Breast epithelium (tissue), 4 donors: ENCODE measurements at regions not wholly inside any gene's neighbourhood (a gene's known extent, or its start where the extent isn't known, plus 50 kb on each side); places are given as distances from the start of the nearest gene placed in this dataset.

Experiments
- DNase-seq, 2 donors: peaks; one replicate each; pipeline ENCODE4 v3.0.0-alpha.2; 2019; ENCODE audit warnings: low spot score in 2 of 2
- H3K27ac ChIP-seq, 2 donors: fragments of 200-600 bp; sonication (generic) in 1 of 2; one replicate each; pipeline ENCODE4 v1.5.1; 2016 to 2019; ENCODE audit warnings: mild to moderate bottlenecking in 1 of 2
- H3K27me3 ChIP-seq, 2 donors: fragments of 200-600 bp; sonication (generic) in 1 of 2; one replicate each; pipeline versions ENCODE4 v1.5.1 to v1.6.0; 2017 to 2019; ENCODE audit warnings: control low read depth in 1 of 2, mild to moderate bottlenecking in 1 of 2
- H3K36me3 ChIP-seq: fragments of 200-600 bp; one replicate; pipeline ENCODE4 v1.5.1; 2019
- H3K4me1 ChIP-seq, 2 donors: fragments of 200-600 bp; sonication (generic); one replicate each; pipeline ENCODE4 v1.5.1; 2016 to 2019; ENCODE audit warnings: control low read depth in 1 of 2
- H3K4me3 ChIP-seq, 3 donors: fragments of 200-600 bp; sonication (generic); 1 replicate in 2 of 3; 2 replicates in 1 of 3; pipeline ENCODE4 v1.5.1; 2016 to 2019; ENCODE audit warnings: mild to moderate bottlenecking in 3 of 3, moderate library complexity in 2 of 3
- H3K9me3 ChIP-seq, 2 donors: fragments of 200-600 bp; sonication (generic) in 1 of 2; one replicate each; pipeline ENCODE4 v1.5.1; 2016 to 2019; ENCODE audit warnings: control low read depth in 1 of 2
- POLR2A ChIP-seq: fragments of 450-650 bp; IDR thresholded peaks from one replicate; pipeline ENCODE4 v1.6.1; 2016; ENCODE audit warnings: antibody characterized with exemption, mild to moderate bottlenecking, moderate library complexity
- POLR2AphosphoS5 ChIP-seq, 3 donors: sonication (generic); formaldehyde crosslinking; IDR thresholded peaks; one replicate each; pipeline ENCODE4 v1.6.1; 2017; ENCODE audit warnings: antibody characterized with exemption in 3 of 3
- intact Hi-C: fragments of 100-400 bp; cut with DNase I; formaldehyde crosslinking; loops from one replicate; pipeline ENCODE4 v1.15.1; 2023; ENCODE audit warnings: low total_unique reads
- TF ChIP-seq, protein P1 (sequence below), 3 donors: fragments of 450-650 bp; IDR thresholded peaks; one replicate each; pipeline ENCODE4 v1.5.1; 2016 to 2017; ENCODE audit warnings: antibody characterized with exemption in 3 of 3, mild to moderate bottlenecking in 3 of 3, moderate library complexity in 3 of 3

DNA sequence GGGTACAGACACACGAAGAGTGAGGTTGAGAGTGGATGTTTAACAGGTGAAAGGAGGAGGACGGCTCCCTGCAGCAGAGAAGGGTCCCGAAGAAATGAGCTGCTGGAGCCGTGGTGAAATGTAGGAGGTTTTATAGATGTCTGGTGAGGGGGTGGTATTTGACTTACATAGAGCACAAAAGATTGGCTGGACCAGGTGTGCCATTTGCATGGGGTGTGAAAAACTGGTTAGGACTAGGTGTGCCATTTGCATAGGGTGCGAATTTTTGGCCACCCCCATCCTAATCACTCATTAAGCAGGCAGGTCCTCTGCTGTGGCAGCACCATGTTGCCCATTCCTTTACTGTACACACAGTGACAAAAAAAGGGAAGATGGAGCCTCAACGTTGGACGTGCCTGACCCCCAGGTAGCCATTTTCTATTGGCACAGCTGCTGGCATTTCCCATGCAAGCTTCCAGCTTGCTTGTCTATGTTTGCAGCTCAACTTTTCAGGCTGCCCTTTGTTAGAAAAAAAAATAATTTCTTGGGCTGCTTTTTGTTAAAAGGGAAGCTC, 581.7 kb upstream of the B3GAT1 start:
- Histone ChIP-seq H3K4me1 (no peaks in the 10 kb centered on the region), H3K27ac (no peak overlapping the region), H3K9me3 (no peaks in the 10 kb centered on the region), H3K36me3 (no peaks in the 10 kb centered on the region), H3K27me3 (no peaks in the 10 kb centered on the region), H3K4me3 (no peak overlapping the region)
- intact Hi-C loops = no loop called here
- TF ChIP-seq POLR2AphosphoS5 (IDR thresholded peaks at IDR 0.05) (no peak), POLR2A (no peak)
- TF ChIP-seq, protein P1, sequence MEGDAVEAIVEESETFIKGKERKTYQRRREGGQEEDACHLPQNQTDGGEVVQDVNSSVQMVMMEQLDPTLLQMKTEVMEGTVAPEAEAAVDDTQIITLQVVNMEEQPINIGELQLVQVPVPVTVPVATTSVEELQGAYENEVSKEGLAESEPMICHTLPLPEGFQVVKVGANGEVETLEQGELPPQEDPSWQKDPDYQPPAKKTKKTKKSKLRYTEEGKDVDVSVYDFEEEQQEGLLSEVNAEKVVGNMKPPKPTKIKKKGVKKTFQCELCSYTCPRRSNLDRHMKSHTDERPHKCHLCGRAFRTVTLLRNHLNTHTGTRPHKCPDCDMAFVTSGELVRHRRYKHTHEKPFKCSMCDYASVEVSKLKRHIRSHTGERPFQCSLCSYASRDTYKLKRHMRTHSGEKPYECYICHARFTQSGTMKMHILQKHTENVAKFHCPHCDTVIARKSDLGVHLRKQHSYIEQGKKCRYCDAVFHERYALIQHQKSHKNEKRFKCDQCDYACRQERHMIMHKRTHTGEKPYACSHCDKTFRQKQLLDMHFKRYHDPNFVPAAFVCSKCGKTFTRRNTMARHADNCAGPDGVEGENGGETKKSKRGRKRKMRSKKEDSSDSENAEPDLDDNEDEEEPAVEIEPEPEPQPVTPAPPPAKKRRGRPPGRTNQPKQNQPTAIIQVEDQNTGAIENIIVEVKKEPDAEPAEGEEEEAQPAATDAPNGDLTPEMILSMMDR (IDR thresholded peaks at IDR 0.05) = no peak
- no peak for DNase-seq

DNA sequence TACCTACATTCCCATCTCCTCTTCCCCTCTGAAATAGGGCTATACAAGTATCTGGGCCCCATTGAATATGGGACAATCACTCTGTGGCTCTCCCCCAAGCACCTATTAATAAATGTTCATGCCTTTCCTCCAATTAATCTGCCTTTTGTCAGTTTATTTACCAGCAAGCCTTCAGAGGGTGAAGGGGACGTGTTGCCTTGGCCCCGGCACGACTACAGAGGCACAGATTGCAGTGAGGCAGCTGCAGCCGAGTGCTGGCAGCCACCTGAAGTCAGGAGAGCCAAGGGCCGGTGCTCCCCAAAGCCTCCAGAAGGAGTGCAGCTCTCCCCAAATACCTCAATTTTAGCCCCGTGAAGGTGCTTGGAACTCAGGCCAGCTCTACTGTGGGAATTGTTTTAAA, 580.9 kb upstream of the B3GAT1 start:
- no peak for DNase-seq
- Histone ChIP-seq H3K4me1 (no peaks in the 10 kb centered on the region), H3K9me3 (no peaks in the 10 kb centered on the region), H3K36me3 (no peaks in the 10 kb centered on the region), H3K27me3 (no peaks in the 10 kb centered on the region), H3K27ac (no peak overlapping the region), H3K4me3 (no peak overlapping the region)
- intact Hi-C loops = no loop called here
- TF ChIP-seq POLR2AphosphoS5 (IDR thresholded peaks at IDR 0.05) (no peak), POLR2A (no peak)
- TF ChIP-seq, protein P1 (IDR thresholded peaks at IDR 0.05) = no peak

- Histone ChIP-seq H3K27me3 (no peaks in the 10 kb centered on the region), H3K27ac (no peak overlapping the region), H3K9me3 (no peaks in the 10 kb centered on the region), H3K4me1 (no peaks in the 10 kb centered on the region), H3K4me3 (no peak overlapping the region), H3K36me3 (no peaks in the 10 kb centered on the region)
- DNase-seq = no peak
- intact Hi-C loops = no loop called here
- TF ChIP-seq POLR2A = no peak
- no peak for TF ChIP-seq POLR2AphosphoS5 (IDR thresholded peaks at IDR 0.05)
- TF ChIP-seq, protein P1 (IDR thresholded peaks at IDR 0.05) = no peak
Observed at GRCh38 chr11:134988495-134988894, 576.5 kb upstream of the B3GAT1 start.

GRCh38 chr11:134987822-134988221, 575.8 kb upstream of the B3GAT1 start:
- Histone ChIP-seq H3K4me1 (no peaks in the 10 kb centered on the region), H3K4me3 (no peak overlapping the region), H3K27me3 (no peaks in the 10 kb centered on the region), H3K9me3 (no peaks in the 10 kb centered on the region), H3K36me3 (no peaks in the 10 kb centered on the region), H3K27ac (no peak overlapping the region)
- intact Hi-C loops = no loop called here
- no peak for DNase-seq
- no peak for TF ChIP-seq POLR2AphosphoS5 (IDR thresholded peaks at IDR 0.05)
- TF ChIP-seq, protein P1 (IDR thresholded peaks at IDR 0.05) = no peak
- TF ChIP-seq POLR2A = no peak

DNA sequence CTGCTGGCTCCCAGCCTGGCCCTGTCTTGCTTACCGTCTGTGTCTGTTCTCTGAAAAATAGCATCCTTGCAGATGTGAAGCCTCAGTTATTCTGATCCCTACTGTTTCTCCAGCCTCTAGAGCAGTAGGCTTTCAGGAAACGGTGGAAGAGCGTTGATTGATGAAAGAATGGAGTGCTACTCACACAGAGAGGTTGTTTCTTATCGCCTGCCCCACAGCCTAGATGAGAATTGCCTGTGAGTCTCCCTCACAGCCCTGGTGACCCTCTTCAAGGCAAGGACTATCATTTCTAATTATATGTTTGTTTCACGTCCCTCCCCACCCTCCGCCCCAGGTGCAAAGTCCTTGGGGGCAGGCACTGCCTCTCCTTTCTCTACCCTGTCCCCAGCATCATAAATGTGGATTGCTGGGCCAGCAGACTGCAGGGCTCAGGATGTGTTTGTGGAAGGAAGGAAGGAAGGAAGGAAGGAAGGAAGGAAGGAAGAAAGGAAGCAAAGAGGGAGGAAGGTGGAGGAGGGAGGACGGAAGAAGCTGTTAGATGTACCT, 575.3 kb upstream of the B3GAT1 start:
- intact Hi-C loops = no loop called here
- no peak overlapping the region for H3K4me3 ChIP-seq
- H3K27me3 ChIP-seq = no peaks in the 10 kb centered on the region
- no peak overlapping the region for H3K27ac ChIP-seq
- DNase-seq = no peak
- H3K9me3 ChIP-seq = no peaks in the 10 kb centered on the region
- H3K4me1 ChIP-seq = no peaks in the 10 kb centered on the region
- no peaks in the 10 kb centered on the region for H3K36me3 ChIP-seq
- TF ChIP-seq, protein P1 (IDR thresholded peaks at IDR 0.05) = no peak
- TF ChIP-seq POLR2AphosphoS5 (IDR thresholded peaks at IDR 0.05) (no peak), POLR2A (no peak)
